ENCODE measurements at regions not wholly inside any gene's neighbourhood (a gene's known extent, or its start where the extent isn't known, plus 50 kb on each side); places are given as distances from the start of the nearest gene placed in this dataset.

GRCh38 chr5:153158608-153159007 is 331.9 kb upstream of the GRIA1 start:
- TF ChIP-seq, protein P1, sequence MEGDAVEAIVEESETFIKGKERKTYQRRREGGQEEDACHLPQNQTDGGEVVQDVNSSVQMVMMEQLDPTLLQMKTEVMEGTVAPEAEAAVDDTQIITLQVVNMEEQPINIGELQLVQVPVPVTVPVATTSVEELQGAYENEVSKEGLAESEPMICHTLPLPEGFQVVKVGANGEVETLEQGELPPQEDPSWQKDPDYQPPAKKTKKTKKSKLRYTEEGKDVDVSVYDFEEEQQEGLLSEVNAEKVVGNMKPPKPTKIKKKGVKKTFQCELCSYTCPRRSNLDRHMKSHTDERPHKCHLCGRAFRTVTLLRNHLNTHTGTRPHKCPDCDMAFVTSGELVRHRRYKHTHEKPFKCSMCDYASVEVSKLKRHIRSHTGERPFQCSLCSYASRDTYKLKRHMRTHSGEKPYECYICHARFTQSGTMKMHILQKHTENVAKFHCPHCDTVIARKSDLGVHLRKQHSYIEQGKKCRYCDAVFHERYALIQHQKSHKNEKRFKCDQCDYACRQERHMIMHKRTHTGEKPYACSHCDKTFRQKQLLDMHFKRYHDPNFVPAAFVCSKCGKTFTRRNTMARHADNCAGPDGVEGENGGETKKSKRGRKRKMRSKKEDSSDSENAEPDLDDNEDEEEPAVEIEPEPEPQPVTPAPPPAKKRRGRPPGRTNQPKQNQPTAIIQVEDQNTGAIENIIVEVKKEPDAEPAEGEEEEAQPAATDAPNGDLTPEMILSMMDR (IDR thresholded peaks at IDR 0.05), result no peak
- TF ChIP-seq POLR2AphosphoS5 (IDR thresholded peaks at IDR 0.05) (no peak), EP300 (IDR thresholded peaks at IDR 0.05; ENCODE audit: low read depth) (no peak)
